H9 (cell line): ENCODE measurements at regions not wholly inside any gene's neighbourhood (a gene's known extent, or its start where the extent isn't known, plus 50 kb on each side); places are given as distances from the start of the nearest gene placed in this dataset.

ENCODE experiments used
- DNase-seq: peaks from one replicate; pipeline ENCODE4 v3.0.0-alpha.2; 2017
- H2AFZ ChIP-seq: one replicate; pipeline ENCODE4 v1.6.1; 2013; ENCODE audit warnings: mild to moderate bottlenecking, low read length, control low read depth, moderate library complexity
- H2AK5ac ChIP-seq: 2 replicates; pipeline ENCODE4 v1.6.1; 2013; ENCODE audit warnings: low read length, control low read depth, mixed read lengths; ENCODE audit not compliant: insufficient read length
- H2BK120ac ChIP-seq: one replicate; pipeline ENCODE4 v1.6.1; 2013; ENCODE audit warnings: low read depth, mild to moderate bottlenecking, low read length, control low read depth, inconsistent platforms; ENCODE audit not compliant: poor library complexity, severe bottlenecking
- H2BK12ac ChIP-seq: 2 replicates; pipeline ENCODE4 v1.6.1; 2013; ENCODE audit warnings: low read length, control low read depth, mixed read lengths, low read depth; ENCODE audit not compliant: insufficient read length
- H2BK15ac ChIP-seq: 2 replicates; pipeline ENCODE4 v1.6.1; 2013; ENCODE audit warnings: low read depth, low read length, control low read depth
- H2BK20ac ChIP-seq: one replicate; pipeline ENCODE4 v1.6.1; 2013; ENCODE audit warnings: low read depth, mild to moderate bottlenecking, low read length, control low read depth, inconsistent platforms; ENCODE audit not compliant: poor library complexity, severe bottlenecking
- H2BK5ac ChIP-seq: 2 replicates; pipeline ENCODE4 v1.6.1; 2013; ENCODE audit warnings: low read length, control low read depth, mixed read lengths; ENCODE audit not compliant: insufficient read length
- H3K14ac ChIP-seq: 2 replicates; pipeline ENCODE4 v1.6.1; 2013; ENCODE audit warnings: low read length, control low read depth; ENCODE audit not compliant: insufficient read depth
- H3K18ac ChIP-seq: 2 replicates; pipeline ENCODE4 v1.6.1; 2013; ENCODE audit warnings: low read depth, mild to moderate bottlenecking, mixed read lengths, low read length, control low read depth; ENCODE audit not compliant: insufficient read length
- H3K23ac ChIP-seq: 2 replicates; pipeline ENCODE4 v1.6.1; 2013; ENCODE audit warnings: low read length, control low read depth, mixed read lengths, low read depth; ENCODE audit not compliant: insufficient read length
- H3K23me2 ChIP-seq: 2 replicates; pipeline ENCODE4 v1.6.1; 2013; ENCODE audit warnings: low read depth, mild to moderate bottlenecking, mixed read lengths, low read length, control low read depth; ENCODE audit not compliant: insufficient read length, poor library complexity, severe bottlenecking
- H3K27ac ChIP-seq: 2 replicates; pipeline ENCODE4 v1.5.1; 2013; ENCODE audit warnings: low read length, control low read depth, mixed read lengths, low read depth; ENCODE audit not compliant: insufficient read length
- H3K27me3 ChIP-seq: 2 replicates; pipeline ENCODE4 v1.6.1; 2013; ENCODE audit warnings: low read length, control low read depth, inconsistent platforms; ENCODE audit not compliant: insufficient read depth
- H3K4ac ChIP-seq: 2 replicates; pipeline ENCODE4 v1.6.1; 2013; ENCODE audit warnings: low read depth, mild to moderate bottlenecking, control low read depth, inconsistent platforms, low read length, moderate library complexity
- H3K4me1 ChIP-seq: 2 replicates; pipeline ENCODE4 v1.6.1; 2013; ENCODE audit warnings: low read length, control low read depth, inconsistent platforms; ENCODE audit not compliant: insufficient read depth
- H3K4me2 ChIP-seq: 2 replicates; pipeline ENCODE4 v1.6.1; 2013; ENCODE audit warnings: low read length, control low read depth, mixed read lengths; ENCODE audit not compliant: insufficient read length, insufficient read depth
- H3K56ac ChIP-seq: 2 replicates; pipeline ENCODE4 v1.6.1; 2013; ENCODE audit warnings: low read depth, mild to moderate bottlenecking, mixed read lengths, low read length, control low read depth; ENCODE audit not compliant: insufficient read length
- H3K79me1 ChIP-seq: 2 replicates; pipeline ENCODE4 v1.6.1; 2013; ENCODE audit warnings: low read depth, mild to moderate bottlenecking, moderate library complexity, low read length, control low read depth, inconsistent platforms; ENCODE audit not compliant: insufficient read depth, poor library complexity, severe bottlenecking
- H3K79me2 ChIP-seq: 2 replicates; pipeline ENCODE4 v1.6.1; 2013; ENCODE audit warnings: low read length, control low read depth, inconsistent platforms; ENCODE audit not compliant: insufficient read depth
- H3K9ac ChIP-seq: 2 replicates; pipeline ENCODE4 v1.6.1; 2013; ENCODE audit warnings: low read length, control low read depth, mixed read lengths; ENCODE audit not compliant: insufficient read length; ENCODE audit errors: extremely low read depth
- H3K9me3 ChIP-seq: one replicate; pipeline ENCODE4 v1.6.1; 2013; ENCODE audit warnings: low read depth, low read length, inconsistent platforms; ENCODE audit not compliant: control insufficient read depth
- H3T11ph ChIP-seq: one replicate; pipeline ENCODE4 v1.6.1; 2013; ENCODE audit warnings: mild to moderate bottlenecking, low read length, control low read depth, inconsistent platforms
- H4K20me1 ChIP-seq: one replicate; pipeline ENCODE4 v1.6.1; 2013; ENCODE audit not compliant: control insufficient read depth, insufficient read length, insufficient read depth
- H4K5ac ChIP-seq: 2 replicates; pipeline ENCODE4 v1.6.1; 2013; ENCODE audit warnings: low read depth, mild to moderate bottlenecking, mixed read lengths, low read length, control low read depth; ENCODE audit not compliant: insufficient read length
- H4K8ac ChIP-seq: replicated peaks from 2 replicates; pipeline ENCODE4 v1.6.1; 2013; ENCODE audit warnings: low read length, control low read depth, mixed read lengths, low read depth; ENCODE audit not compliant: insufficient read length
- H4K91ac ChIP-seq: 2 replicates; pipeline ENCODE4 v1.6.1; 2013; ENCODE audit warnings: low read depth, mild to moderate bottlenecking, moderate library complexity, mixed read lengths, low read length, control low read depth; ENCODE audit not compliant: insufficient read length
- H3K27ac Mint-ChIP-seq, 3 experiments: 2 replicates in 2 of 3; 3 replicates in 1 of 3; pipeline ENCODE4 v1.8.0; 2020 to 2021; ENCODE audit warnings: mixed read lengths in 3 of 3, mild to moderate bottlenecking in 1 of 3, moderate library complexity in 1 of 3
- H3K27me3 Mint-ChIP-seq: 2 replicates; pipeline ENCODE4 v1.8.0; 2021; ENCODE audit warnings: low read depth, mild to moderate bottlenecking, moderate library complexity, mixed read lengths
- H3K36me3 Mint-ChIP-seq, 3 experiments: 2 replicates in 2 of 3; 3 replicates in 1 of 3; pipeline ENCODE4 v1.8.0; 2020 to 2021; ENCODE audit warnings: low read depth in 3 of 3, mixed read lengths in 3 of 3; ENCODE audit not compliant: insufficient read depth in 1 of 3
- H3K4me1 Mint-ChIP-seq, 2 experiments: 2 replicates each; pipeline ENCODE4 v1.8.0; 2020; ENCODE audit warnings: mixed read lengths in 2 of 2
- H3K4me3 Mint-ChIP-seq, 2 experiments: 2 replicates in 1 of 2; 3 replicates in 1 of 2; pipeline ENCODE4 v1.8.0; 2020 to 2021; ENCODE audit warnings: mild to moderate bottlenecking in 2 of 2, mixed read lengths in 2 of 2, moderate library complexity in 1 of 2
- H3K9me3 Mint-ChIP-seq, 2 experiments: 2 replicates in 1 of 2; 3 replicates in 1 of 2; pipeline ENCODE4 v1.8.0; 2020; ENCODE audit warnings: mild to moderate bottlenecking in 2 of 2, mixed read lengths in 2 of 2, moderate library complexity in 1 of 2
- CTCF ChIP-seq: fragments of 200-600 bp; sonication (generic); conservative IDR thresholded peaks from 3 replicates; pipeline ENCODE4 v1.8.0; 2021; ENCODE audit warnings: antibody characterized with exemption, mild to moderate bottlenecking
- WGBS: extraction: QIAGEN DNeasy Blood & Tissue Kit; methylation state at CpG from one replicate; pipeline ENCODE4 v1.1.7; 2013; ENCODE audit warnings: missing lambda C conversion rate, low lambda C conversion rate, mixed read lengths; ENCODE audit not compliant: insufficient read length; ENCODE audit errors: extremely low coverage; 5-methylcytosine and 5-hydroxymethylcytosine counted together

GRCh38 chr11:128161436-128161835 is 425.9 kb downstream of the ETS1 start:
- Mint-ChIP-seq H3K27ac (no peak overlapping the region), H3K36me3 (no peaks in the 10 kb centered on the region), H3K4me1 (peaks cover 5% of the 10 kb centered on the region in 2 experiments; a peak in 3 of 4 replicates), H3K4me3 (no peak overlapping the region), H3K9me3 (no peaks in the 10 kb centered on the region), H3K27me3 (no peaks in the 10 kb centered on the region)
- Histone ChIP-seq H3K27ac (no peak overlapping the region), H3K23ac (no peak overlapping the region), H2BK12ac (no peak overlapping the region), H3K4me1 (no peaks in the 10 kb centered on the region), H2BK120ac (no peak overlapping the region), H4K5ac (no peak overlapping the region), H3K56ac (no peak overlapping the region), H2AFZ (no peak overlapping the region), H3K79me1 (no peaks in the 10 kb centered on the region), H3K9me3 (no peaks in the 10 kb centered on the region), H4K8ac (no peak overlapping the region), H3K9ac (no peak overlapping the region), H2BK20ac (no peak overlapping the region), H3T11ph (no peak overlapping the region), H3K27me3 (no peaks in the 10 kb centered on the region), H4K91ac (no peak overlapping the region), H3K14ac (no peak overlapping the region), H2BK5ac (no peak overlapping the region), H4K20me1 (no peaks in the 10 kb centered on the region), H3K79me2 (no peaks in the 10 kb centered on the region), H2AK5ac (no peak overlapping the region), H3K4ac (no peak overlapping the region), H3K4me2 (no peak overlapping the region), H2BK15ac (no peak overlapping the region), H3K18ac (no peak overlapping the region), H3K23me2 (no peaks in the 10 kb centered on the region)
- no peak for TF ChIP-seq CTCF
- no CpG with 5 or more reads among the region's 1 CpG for WGBS
- DNase-seq = no peak
